H9 (cell line): ENCODE measurements at regions not wholly inside any gene's neighbourhood (a gene's known extent, or its start where the extent isn't known, plus 50 kb on each side); places are given as distances from the start of the nearest gene placed in this dataset.

Experiments
- DNase-seq: peaks from one replicate; pipeline ENCODE4 v3.0.0-alpha.2; 2017
- H2AFZ ChIP-seq: one replicate; pipeline ENCODE4 v1.6.1; 2013; ENCODE audit warnings: mild to moderate bottlenecking, low read length, control low read depth, moderate library complexity
- H2AK5ac ChIP-seq: 2 replicates; pipeline ENCODE4 v1.6.1; 2013; ENCODE audit warnings: low read length, control low read depth, mixed read lengths; ENCODE audit not compliant: insufficient read length
- H2BK120ac ChIP-seq: one replicate; pipeline ENCODE4 v1.6.1; 2013; ENCODE audit warnings: low read depth, mild to moderate bottlenecking, low read length, control low read depth, inconsistent platforms; ENCODE audit not compliant: poor library complexity, severe bottlenecking
- H2BK12ac ChIP-seq: 2 replicates; pipeline ENCODE4 v1.6.1; 2013; ENCODE audit warnings: low read length, control low read depth, mixed read lengths, low read depth; ENCODE audit not compliant: insufficient read length
- H2BK15ac ChIP-seq: 2 replicates; pipeline ENCODE4 v1.6.1; 2013; ENCODE audit warnings: low read depth, low read length, control low read depth
- H2BK20ac ChIP-seq: one replicate; pipeline ENCODE4 v1.6.1; 2013; ENCODE audit warnings: low read depth, mild to moderate bottlenecking, low read length, control low read depth, inconsistent platforms; ENCODE audit not compliant: poor library complexity, severe bottlenecking
- H2BK5ac ChIP-seq: 2 replicates; pipeline ENCODE4 v1.6.1; 2013; ENCODE audit warnings: low read length, control low read depth, mixed read lengths; ENCODE audit not compliant: insufficient read length
- H3K14ac ChIP-seq: 2 replicates; pipeline ENCODE4 v1.6.1; 2013; ENCODE audit warnings: low read length, control low read depth; ENCODE audit not compliant: insufficient read depth
- H3K18ac ChIP-seq: 2 replicates; pipeline ENCODE4 v1.6.1; 2013; ENCODE audit warnings: low read depth, mild to moderate bottlenecking, mixed read lengths, low read length, control low read depth; ENCODE audit not compliant: insufficient read length
- H3K23ac ChIP-seq: 2 replicates; pipeline ENCODE4 v1.6.1; 2013; ENCODE audit warnings: low read length, control low read depth, mixed read lengths, low read depth; ENCODE audit not compliant: insufficient read length
- H3K23me2 ChIP-seq: 2 replicates; pipeline ENCODE4 v1.6.1; 2013; ENCODE audit warnings: low read depth, mild to moderate bottlenecking, mixed read lengths, low read length, control low read depth; ENCODE audit not compliant: insufficient read length, poor library complexity, severe bottlenecking
- H3K27ac ChIP-seq: 2 replicates; pipeline ENCODE4 v1.5.1; 2013; ENCODE audit warnings: low read length, control low read depth, mixed read lengths, low read depth; ENCODE audit not compliant: insufficient read length
- H3K27me3 ChIP-seq: 2 replicates; pipeline ENCODE4 v1.6.1; 2013; ENCODE audit warnings: low read length, control low read depth, inconsistent platforms; ENCODE audit not compliant: insufficient read depth
- H3K4ac ChIP-seq: 2 replicates; pipeline ENCODE4 v1.6.1; 2013; ENCODE audit warnings: low read depth, mild to moderate bottlenecking, control low read depth, inconsistent platforms, low read length, moderate library complexity
- H3K4me1 ChIP-seq: 2 replicates; pipeline ENCODE4 v1.6.1; 2013; ENCODE audit warnings: low read length, control low read depth, inconsistent platforms; ENCODE audit not compliant: insufficient read depth
- H3K4me2 ChIP-seq: 2 replicates; pipeline ENCODE4 v1.6.1; 2013; ENCODE audit warnings: low read length, control low read depth, mixed read lengths; ENCODE audit not compliant: insufficient read length, insufficient read depth
- H3K56ac ChIP-seq: 2 replicates; pipeline ENCODE4 v1.6.1; 2013; ENCODE audit warnings: low read depth, mild to moderate bottlenecking, mixed read lengths, low read length, control low read depth; ENCODE audit not compliant: insufficient read length
- H3K79me1 ChIP-seq: 2 replicates; pipeline ENCODE4 v1.6.1; 2013; ENCODE audit warnings: low read depth, mild to moderate bottlenecking, moderate library complexity, low read length, control low read depth, inconsistent platforms; ENCODE audit not compliant: insufficient read depth, poor library complexity, severe bottlenecking
- H3K79me2 ChIP-seq: 2 replicates; pipeline ENCODE4 v1.6.1; 2013; ENCODE audit warnings: low read length, control low read depth, inconsistent platforms; ENCODE audit not compliant: insufficient read depth
- H3K9ac ChIP-seq: 2 replicates; pipeline ENCODE4 v1.6.1; 2013; ENCODE audit warnings: low read length, control low read depth, mixed read lengths; ENCODE audit not compliant: insufficient read length; ENCODE audit errors: extremely low read depth
- H3K9me3 ChIP-seq: one replicate; pipeline ENCODE4 v1.6.1; 2013; ENCODE audit warnings: low read depth, low read length, inconsistent platforms; ENCODE audit not compliant: control insufficient read depth
- H3T11ph ChIP-seq: one replicate; pipeline ENCODE4 v1.6.1; 2013; ENCODE audit warnings: mild to moderate bottlenecking, low read length, control low read depth, inconsistent platforms
- H4K20me1 ChIP-seq: one replicate; pipeline ENCODE4 v1.6.1; 2013; ENCODE audit not compliant: control insufficient read depth, insufficient read length, insufficient read depth
- H4K5ac ChIP-seq: 2 replicates; pipeline ENCODE4 v1.6.1; 2013; ENCODE audit warnings: low read depth, mild to moderate bottlenecking, mixed read lengths, low read length, control low read depth; ENCODE audit not compliant: insufficient read length
- H4K8ac ChIP-seq: replicated peaks from 2 replicates; pipeline ENCODE4 v1.6.1; 2013; ENCODE audit warnings: low read length, control low read depth, mixed read lengths, low read depth; ENCODE audit not compliant: insufficient read length
- H4K91ac ChIP-seq: 2 replicates; pipeline ENCODE4 v1.6.1; 2013; ENCODE audit warnings: low read depth, mild to moderate bottlenecking, moderate library complexity, mixed read lengths, low read length, control low read depth; ENCODE audit not compliant: insufficient read length
- H3K27ac Mint-ChIP-seq, 3 experiments: 2 replicates in 2 of 3; 3 replicates in 1 of 3; pipeline ENCODE4 v1.8.0; 2020 to 2021; ENCODE audit warnings: mixed read lengths in 3 of 3, mild to moderate bottlenecking in 1 of 3, moderate library complexity in 1 of 3
- H3K27me3 Mint-ChIP-seq: 2 replicates; pipeline ENCODE4 v1.8.0; 2021; ENCODE audit warnings: low read depth, mild to moderate bottlenecking, moderate library complexity, mixed read lengths
- H3K36me3 Mint-ChIP-seq, 3 experiments: 2 replicates in 2 of 3; 3 replicates in 1 of 3; pipeline ENCODE4 v1.8.0; 2020 to 2021; ENCODE audit warnings: low read depth in 3 of 3, mixed read lengths in 3 of 3; ENCODE audit not compliant: insufficient read depth in 1 of 3
- H3K4me1 Mint-ChIP-seq, 2 experiments: 2 replicates each; pipeline ENCODE4 v1.8.0; 2020; ENCODE audit warnings: mixed read lengths in 2 of 2
- H3K4me3 Mint-ChIP-seq, 2 experiments: 2 replicates in 1 of 2; 3 replicates in 1 of 2; pipeline ENCODE4 v1.8.0; 2020 to 2021; ENCODE audit warnings: mild to moderate bottlenecking in 2 of 2, mixed read lengths in 2 of 2, moderate library complexity in 1 of 2
- H3K9me3 Mint-ChIP-seq, 2 experiments: 2 replicates in 1 of 2; 3 replicates in 1 of 2; pipeline ENCODE4 v1.8.0; 2020; ENCODE audit warnings: mild to moderate bottlenecking in 2 of 2, mixed read lengths in 2 of 2, moderate library complexity in 1 of 2
- CTCF ChIP-seq: fragments of 200-600 bp; sonication (generic); conservative IDR thresholded peaks from 3 replicates; pipeline ENCODE4 v1.8.0; 2021; ENCODE audit warnings: antibody characterized with exemption, mild to moderate bottlenecking
- WGBS: extraction: QIAGEN DNeasy Blood & Tissue Kit; methylation state at CpG from one replicate; pipeline ENCODE4 v1.1.7; 2013; ENCODE audit warnings: missing lambda C conversion rate, low lambda C conversion rate, mixed read lengths; ENCODE audit not compliant: insufficient read length; ENCODE audit errors: extremely low coverage; 5-methylcytosine and 5-hydroxymethylcytosine counted together

DNA sequence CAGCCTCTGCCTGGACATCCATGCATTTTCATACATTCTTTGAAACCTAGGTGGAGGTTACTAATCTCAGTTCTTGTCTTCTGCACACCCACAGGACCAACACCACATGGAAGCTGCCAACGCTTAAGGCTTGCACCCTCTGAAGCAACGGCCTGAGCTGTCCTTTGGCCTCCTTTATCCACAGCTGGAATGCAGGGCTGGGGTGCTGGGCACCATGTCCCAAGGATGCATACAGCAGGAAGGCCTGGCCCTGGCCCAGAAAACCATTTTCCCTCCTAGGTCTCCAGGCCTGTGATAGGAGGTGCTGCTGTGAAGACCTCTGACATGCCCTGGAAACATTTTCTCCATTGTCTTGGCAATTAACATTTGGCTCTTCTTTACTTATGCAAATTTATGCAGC lies 1168.6 kb downstream of the KCNT2 start:
- H3K23me2 ChIP-seq: no peaks in the 10 kb centered on the region

More for the DNA sequence above, 1168.6 kb downstream of the KCNT2 start:
- Mint-ChIP-seq H3K4me3 (no peak overlapping the region), H3K9me3 (no peaks in the 10 kb centered on the region; a peak in 2 of 5 replicates), H3K36me3 (no peaks in the 10 kb centered on the region; a peak in 1 of 7 replicates), H3K27ac (peak overlapping the region in 1 of 3 experiments; percentile 8; a peak in 1 of 7 replicates), H3K4me1 (peaks cover 3 to 5% of the 10 kb centered on the region in 2 experiments; a peak in 1 of 4 replicates), H3K27me3 (no peaks in the 10 kb centered on the region)
- Histone ChIP-seq H3K4ac (no peak overlapping the region), H2BK120ac (no peak overlapping the region), H3K9me3 (no peaks in the 10 kb centered on the region), H3K18ac (no peak overlapping the region), H3K27me3 (no peaks in the 10 kb centered on the region), H3K27ac (no peak overlapping the region), H3K79me2 (no peaks in the 10 kb centered on the region), H4K8ac (no peak overlapping the region), H2BK5ac (no peak overlapping the region), H4K20me1 (no peaks in the 10 kb centered on the region), H3K4me1 (no peaks in the 10 kb centered on the region), H2BK15ac (no peak overlapping the region), H3K56ac (no peak overlapping the region), H2BK20ac (no peak overlapping the region), H3K9ac (no peak overlapping the region), H4K91ac (no peak overlapping the region), H4K5ac (no peak overlapping the region), H2BK12ac (no peak overlapping the region), H3K4me2 (no peak overlapping the region), H3K23ac (no peak overlapping the region), H3K14ac (no peak overlapping the region), H3K79me1 (no peaks in the 10 kb centered on the region), H2AK5ac (no peak overlapping the region), H3T11ph (no peak overlapping the region), H2AFZ (no peak overlapping the region)
- WGBS: no CpG with 5 or more reads among the region's 2 CpGs
- no peak for DNase-seq
- TF ChIP-seq CTCF: no peak
